Kidney (tissue), 13 donors: ENCODE measurements at regions not wholly inside any gene's neighbourhood (a gene's known extent, or its start where the extent isn't known, plus 50 kb on each side); places are given as distances from the start of the nearest gene placed in this dataset.
"Not testable (repeated sequence)": the region's sequence is repeated elsewhere in the genome, so short reads cannot be mapped to it uniquely, and the experiment has no call there.

Experiments used
- DNase-seq, 5 donors: peaks; one replicate each; pipeline ENCODE4 v3.0.0-alpha.2; 2013 to 2020
- FAIRE-seq: peaks from 2 replicates; lab custom pipeline; 2012; peaks lifted over from hg19 to GRCh38; lab: Jason Lieb, UNC
- H3K27ac ChIP-seq, 2 donors: one replicate each; pipeline ENCODE4 v1.7.0; 2013; ENCODE audit warnings: low read depth in 2 of 2, low read length in 2 of 2, inconsistent platforms in 1 of 2
- H3K27me3 ChIP-seq: one replicate; pipeline ENCODE4 v1.7.1; 2013; ENCODE audit warnings: low read length, inconsistent platforms; ENCODE audit not compliant: control insufficient read depth, insufficient read depth
- H3K36me3 ChIP-seq, 3 donors: one replicate each; pipeline versions ENCODE4 v1.7.0 to v1.7.1; 2013; ENCODE audit warnings: low read length in 3 of 3, control low read depth in 1 of 3, inconsistent platforms in 1 of 3; ENCODE audit not compliant: insufficient read depth in 3 of 3, control insufficient read depth in 2 of 3
- H3K4me1 ChIP-seq, 3 donors: one replicate each; pipeline versions ENCODE4 v1.7.0 to v1.7.1; 2013; ENCODE audit warnings: low read length in 3 of 3, inconsistent platforms in 1 of 3, low read depth in 1 of 3; ENCODE audit not compliant: control insufficient read depth in 2 of 3, insufficient read depth in 2 of 3
- H3K4me3 ChIP-seq, 3 donors: one replicate each; pipeline versions ENCODE4 v1.7.0 to v1.8.1; 2013; ENCODE audit warnings: low read length in 3 of 3, control low read depth in 1 of 3, inconsistent platforms in 1 of 3
- H3K9ac ChIP-seq, 3 donors: one replicate each; pipeline versions ENCODE4 v1.7.0 to v1.7.1; 2013; ENCODE audit warnings: low read length in 3 of 3, control low read depth in 1 of 3, inconsistent platforms in 1 of 3
- H3K9me3 ChIP-seq, 3 donors: one replicate each; pipeline versions ENCODE4 v1.7.0 to v1.7.1; 2013; ENCODE audit warnings: low read length in 3 of 3, control low read depth in 1 of 3, inconsistent platforms in 1 of 3; ENCODE audit not compliant: control insufficient read depth in 2 of 3, insufficient read depth in 1 of 3
- CTCF ChIP-seq: IDR thresholded peaks from 3 replicates; pipeline ENCODE4 v1.5.1; 2012; ENCODE audit warnings: mild to moderate bottlenecking, moderate library complexity, borderline replicate concordance; ENCODE audit not compliant: insufficient read depth; ENCODE audit errors: extremely low read depth
- intact Hi-C: fragments of 100-400 bp; cut with DNase I; formaldehyde crosslinking; loops from one replicate; pipeline ENCODE4 v1.11.1; 2022
- donor health status: control.
- donor health status: control.
- donor health status: control.
- donor health status: control.
- donor health status: control.
- donor health status: DM: yes; HTN: yes; CAD: no.
- donor health status: Normal renal cell carcinoma (clear cell type).

- H3K4me3 ChIP-seq, result no peak overlapping the region
- H3K9ac ChIP-seq, result no peak overlapping the region
- FAIRE-seq, result no peak
- intact Hi-C loops, result no loop called here
- no peak overlapping the region for H3K27ac ChIP-seq
- H3K9me3 ChIP-seq, result peaks cover 0 to 18% (median 4%) of the 10 kb centered on the region in 3 donors
- H3K27me3 ChIP-seq, result no peaks in the 10 kb centered on the region
- no peaks in the 10 kb centered on the region for H3K4me1 ChIP-seq
- H3K36me3 ChIP-seq, result no peaks in the 10 kb centered on the region
- TF ChIP-seq CTCF, result no peak
- no peak for DNase-seq
Observed at GRCh38 chr17:74140282-74140681, 63.2 kb upstream of the RPL38 start.

GRCh38 chr17:74141612-74142011 is 61.9 kb upstream of the RPL38 start:
- Histone ChIP-seq H3K36me3 (no peaks in the 10 kb centered on the region), H3K27me3 (no peaks in the 10 kb centered on the region), H3K4me1 (no peaks in the 10 kb centered on the region), H3K9me3 (peaks cover 0 to 18% (median 4%) of the 10 kb centered on the region in 3 donors), H3K4me3 (no peak overlapping the region), H3K9ac (no peak overlapping the region), H3K27ac (no peak overlapping the region)
- FAIRE-seq (no peak), DNase-seq (no peak)
- intact Hi-C loops, result no loop called here
- TF ChIP-seq CTCF, result no peak

GRCh38 chr17:74143318-74143717 is 60.2 kb upstream of the RPL38 start:
- H3K36me3 ChIP-seq, H3K27me3 ChIP-seq: not testable (repeated sequence)

GRCh38 chr17:74145756-74146155 is 57.7 kb upstream of the RPL38 start:
- intact Hi-C loops, result no loop called here
- no peaks in the 10 kb centered on the region for H3K36me3 ChIP-seq
- no peak overlapping the region for H3K27ac ChIP-seq
- no peak for FAIRE-seq
- no peaks in the 10 kb centered on the region for H3K27me3 ChIP-seq
- peaks cover 0 to 18% (median 4%) of the 10 kb centered on the region in 3 donors for H3K9me3 ChIP-seq
- peak in 1 of 5 donors; percentile 22 for DNase-seq
- H3K4me1 ChIP-seq, result no peaks in the 10 kb centered on the region
- no peak overlapping the region for H3K4me3 ChIP-seq
- TF ChIP-seq CTCF, result no peak
- no peak overlapping the region for H3K9ac ChIP-seq

More at GRCh38 chr17:74143318-74143717, 60.2 kb upstream of the RPL38 start:
- H3K9ac ChIP-seq, intact Hi-C loops, H3K27ac ChIP-seq, DNase-seq, H3K4me1 ChIP-seq, FAIRE-seq, H3K4me3 ChIP-seq: not testable (repeated sequence)
- H3K9me3 ChIP-seq, result peaks cover 0 to 18% (median 4%) of the 10 kb centered on the region in 3 donors
